Left lung (tissue), 4 donors: ENCODE measurements at regions not wholly inside any gene's neighbourhood (a gene's known extent, or its start where the extent isn't known, plus 50 kb on each side); places are given as distances from the start of the nearest gene placed in this dataset.
"Not testable (repeated sequence)": the region's sequence is repeated elsewhere in the genome, so short reads cannot be mapped to it uniquely, and the experiment has no call there.

Source experiments
- ATAC-seq: fragments of 200-7000 bp; cut with Tn5 transposase; one replicate; pipeline ENCODE4 v1.9.1; 2020; ENCODE audit warnings: moderate library complexity
- DNase-seq, 4 donors: peaks; one replicate each; pipeline ENCODE4 v3.0.0-alpha.2; 2013 to 2020
- H3K27ac ChIP-seq, 2 donors: fragments of 200-600 bp; sonication (generic) in 1 of 2; one replicate each; pipeline versions ENCODE4 v1.5.0 to v1.8.0; 2020 to 2021
- H3K27me3 ChIP-seq, 2 donors: fragments of 200-600 bp; sonication (generic) in 1 of 2; one replicate each; pipeline versions ENCODE4 v1.5.0 to v1.8.0; 2020 to 2021
- H3K36me3 ChIP-seq, 2 donors: fragments of 200-600 bp; sonication (generic) in 1 of 2; one replicate each; pipeline versions ENCODE4 v1.5.0 to v1.8.0; 2020 to 2021
- H3K4me1 ChIP-seq, 2 donors: fragments of 200-600 bp; one replicate each; pipeline ENCODE4 v1.8.0; 2021
- H3K4me3 ChIP-seq, 2 donors: fragments of 200-600 bp; sonication (generic) in 1 of 2; one replicate each; pipeline versions ENCODE4 v1.5.0 to v1.8.0; 2020 to 2021; ENCODE audit warnings: mild to moderate bottlenecking in 1 of 2
- H3K9me3 ChIP-seq, 2 donors: fragments of 200-600 bp; sonication (generic) in 1 of 2; one replicate each; pipeline versions ENCODE4 v1.5.0 to v1.8.0; 2020 to 2021
- CTCF ChIP-seq, 2 donors: fragments of 200-600 bp; sonication (generic) in 1 of 2; IDR thresholded peaks; one replicate each; pipeline versions ENCODE4 v1.5.0 to v1.8.0; 2021; ENCODE audit warnings: antibody characterized with exemption in 2 of 2
- intact Hi-C, 2 donors: fragments of 100-400 bp; cut with DNase I; formaldehyde crosslinking; loops; one replicate each; pipeline versions ENCODE4 v1.11.2 to v1.14.2; 2022
- donor health status: DM: no; HTN: yes; CAD: no.
- donor health status: DM: no; HTN: no; CAD: no.

GRCh38 chr6:27141529-27142015 lies 105.9 kb upstream of the PRSS16 start:
- Histone ChIP-seq H3K4me1 (peaks cover 9 to 52% of the 10 kb centered on the region in 2 donors), H3K9me3 (no peaks in the 10 kb centered on the region), H3K27ac (no peak overlapping the region), H3K27me3 (no peaks in the 10 kb centered on the region), H3K36me3 (peaks cover 0 to 4% of the 10 kb centered on the region in 2 donors), H3K4me3 (no peak overlapping the region)
- no peak for TF ChIP-seq CTCF (IDR thresholded peaks at IDR 0.05)
- ATAC-seq (no peak), DNase-seq (no peak)
- intact Hi-C loops, result loop anchor here in 1 of 2 donors (10.0 kb wide), 1 partner anchor 753 kb away; a partner anchor contains a TSS

- intact Hi-C loops, result loop anchor here in 1 of 2 donors (10.0 kb wide), 1 partner anchor 752 kb away; a partner anchor contains a TSS
- peaks cover 9 to 58% of the 10 kb centered on the region in 2 donors for H3K4me1 ChIP-seq
- not testable (repeated sequence) for H3K27ac ChIP-seq, DNase-seq, H3K4me3 ChIP-seq, H3K9me3 ChIP-seq, ATAC-seq, H3K36me3 ChIP-seq, H3K27me3 ChIP-seq
Observed at GRCh38 chr6:27143020-27143388, 104.5 kb upstream of the PRSS16 start.

- Histone ChIP-seq H3K27ac (no peak overlapping the region), H3K4me3 (no peak overlapping the region), H3K4me1 (peaks cover 9 to 53% of the 10 kb centered on the region in 2 donors), H3K36me3 (peaks cover 0 to 4% of the 10 kb centered on the region in 2 donors), H3K27me3 (no peaks in the 10 kb centered on the region), H3K9me3 (no peaks in the 10 kb centered on the region)
- TF ChIP-seq CTCF (IDR thresholded peaks at IDR 0.05), result no peak
- no peak for DNase-seq
- intact Hi-C loops, result loop anchor here in 1 of 2 donors (10.0 kb wide), 1 partner anchor 751 kb away; a partner anchor contains a TSS
- no peak for ATAC-seq
Observed at GRCh38 chr6:27143474-27144026, 104.0 kb upstream of the PRSS16 start.

GRCh38 chr6:27144740-27145079 lies 102.8 kb upstream of the PRSS16 start:
- TF ChIP-seq CTCF (IDR thresholded peaks at IDR 0.05), result no peak
- intact Hi-C loops, result loop anchor here in 1 of 2 donors (10.0 kb wide), 1 partner anchor 750 kb away; a partner anchor contains a TSS
- Histone ChIP-seq H3K36me3 (peaks cover 0 to 4% of the 10 kb centered on the region in 2 donors), H3K27ac (no peak overlapping the region), H3K9me3 (no peaks in the 10 kb centered on the region), H3K4me1 (peaks cover 9 to 46% of the 10 kb centered on the region in 2 donors), H3K4me3 (peak overlapping the region; percentile 56 to 58), H3K27me3 (no peaks in the 10 kb centered on the region)
- ATAC-seq (no peak), DNase-seq (no peak)

GRCh38 chr6:27145731-27146455 lies 101.6 kb upstream of the PRSS16 start:
- H3K36me3 ChIP-seq, result peaks cover 0 to 4% of the 10 kb centered on the region in 2 donors
- DNase-seq, result peak in 3 of 4 donors; percentile 86 to 93 (median 89)
- H3K4me1 ChIP-seq, result peaks cover 9 to 37% of the 10 kb centered on the region in 2 donors
- peak overlapping the region; percentile 56 to 58 for H3K4me3 ChIP-seq
- no peak for TF ChIP-seq CTCF (IDR thresholded peaks at IDR 0.05)
- H3K27me3 ChIP-seq, result no peaks in the 10 kb centered on the region
- ATAC-seq, result peak; percentile 72
- intact Hi-C loops, result loop anchor here in 1 of 2 donors (10.0 kb wide), 1 partner anchor 749 kb away; a partner anchor contains a TSS
- no peaks in the 10 kb centered on the region for H3K9me3 ChIP-seq
- H3K27ac ChIP-seq, result peak overlapping the region; percentile 93 to 98

- not testable (repeated sequence) for DNase-seq, H3K36me3 ChIP-seq, H3K9me3 ChIP-seq, H3K27me3 ChIP-seq
- intact Hi-C loops, result loop anchor here in 1 of 2 donors (10.0 kb wide), 1 partner anchor 748 kb away; a partner anchor contains a TSS
- ATAC-seq, result peak; percentile 5
- Histone ChIP-seq H3K4me3 (peak overlapping the region; percentile 56 to 58), H3K4me1 (peaks cover 9 to 32% of the 10 kb centered on the region in 2 donors), H3K27ac (peak overlapping the region; percentile 93 to 98)
Observed at GRCh38 chr6:27146456-27146705, 101.1 kb upstream of the PRSS16 start.
